Upper lobe of left lung (tissue), 6 donors: ENCODE measurements at regions not wholly inside any gene's neighbourhood (a gene's known extent, or its start where the extent isn't known, plus 50 kb on each side); places are given as distances from the start of the nearest gene placed in this dataset.
A peak's percentile ranks its signal among the peaks of the same experiment; 100 is the strongest.

Source experiments
- ATAC-seq, 2 donors: fragments of 200-7000 bp; cut with Tn5 transposase; one replicate each; pipeline ENCODE4 v1.9.1; 2022; ENCODE audit warnings: mild to moderate bottlenecking in 2 of 2, moderate library complexity in 2 of 2; ENCODE audit not compliant: low FRiP score in 2 of 2
- DNase-seq, 2 donors: peaks; one replicate each; pipeline ENCODE4 v3.0.0-alpha.2; 2019 to 2020
- H3K27ac ChIP-seq, 4 donors: fragments of 200-600 bp; sonication (generic); one replicate each; pipeline ENCODE4 v1.5.1; 2016 to 2019
- H3K27me3 ChIP-seq, 4 donors: fragments of 200-600 bp; sonication (generic); one replicate each; pipeline ENCODE4 v1.5.1; 2017 to 2019
- H3K36me3 ChIP-seq, 4 donors: fragments of 200-600 bp; sonication (generic); one replicate each; pipeline ENCODE4 v1.5.1; 2016 to 2019
- H3K4me1 ChIP-seq, 4 donors: fragments of 200-600 bp; sonication (generic); one replicate each; pipeline ENCODE4 v1.5.1; 2018 to 2019
- H3K4me3 ChIP-seq, 4 donors: fragments of 200-600 bp; sonication (generic); one replicate each; pipeline ENCODE4 v1.5.1; 2017 to 2019; ENCODE audit warnings: mild to moderate bottlenecking in 2 of 4, moderate library complexity in 1 of 4
- H3K9me3 ChIP-seq, 4 donors: fragments of 200-600 bp; sonication (generic); one replicate each; pipeline ENCODE4 v1.5.1; 2018 to 2019
- CTCF ChIP-seq, 6 experiments: fragments of 450-650 bp in 4 of 6; fragments of 200-600 bp in 2 of 6; sonication (generic) in 2 of 6; IDR thresholded peaks; one replicate each; pipeline ENCODE4 v1.5.1; 2016 to 2019; ENCODE audit warnings: antibody characterized with exemption in 6 of 6
- EP300 ChIP-seq, 4 donors: sonication (generic); formaldehyde crosslinking; IDR thresholded peaks; one replicate each; pipeline ENCODE4 v1.5.1; 2017; ENCODE audit warnings: antibody characterized with exemption in 4 of 4, control low read depth in 2 of 4
- POLR2A ChIP-seq, 4 donors: fragments of 450-650 bp; IDR thresholded peaks; one replicate each; pipeline ENCODE4 v1.5.1; 2016 to 2017; ENCODE audit warnings: antibody characterized with exemption in 4 of 4, mild to moderate bottlenecking in 2 of 4
- POLR2AphosphoS5 ChIP-seq, 2 donors: sonication (generic); formaldehyde crosslinking; IDR thresholded peaks; one replicate each; pipeline ENCODE4 v1.5.1; 2017; ENCODE audit warnings: antibody characterized with exemption in 2 of 2
- WGBS, 2 donors: methylation state at CpG; one replicate each; pipeline ENCODE4 v1.1.5; 2017 to 2018; 5-methylcytosine and 5-hydroxymethylcytosine counted together
- donor health status: DM: no; HTN: no; CAD: no; lungs with moderate emphysema.
- donor health status: DM: no; HTN: yes; CAD: no; lungs with severe emphysema.

GRCh38 chr5:166906991-166907713, 1384.3 kb upstream of the WWC1 start:
- 55 to 68% methylated on average over 6 of the region's 6 CpGs for WGBS, 2 donors
- H3K9me3 ChIP-seq = no peaks in the 10 kb centered on the region
- no peaks in the 10 kb centered on the region for H3K27me3 ChIP-seq
- H3K36me3 ChIP-seq = no peaks in the 10 kb centered on the region
- TF ChIP-seq CTCF (IDR thresholded peaks at IDR 0.05) (no peak), POLR2AphosphoS5 (IDR thresholded peaks at IDR 0.05) (no peak), EP300 (IDR thresholded peaks at IDR 0.05) (no peak), POLR2A (IDR thresholded peaks at IDR 0.05) (no peak)
- ATAC-seq (peak in 1 of 2 donors; percentile 29), DNase-seq (no peak)
- H3K4me1 ChIP-seq = no peaks in the 10 kb centered on the region
- H3K27ac ChIP-seq = no peak overlapping the region
- H3K4me3 ChIP-seq = no peak overlapping the region

GRCh38 chr5:166909040-166909439, 1382.4 kb upstream of the WWC1 start:
- Histone ChIP-seq H3K36me3 (no peaks in the 10 kb centered on the region), H3K27ac (no peak overlapping the region), H3K4me1 (no peaks in the 10 kb centered on the region), H3K4me3 (no peak overlapping the region), H3K27me3 (no peaks in the 10 kb centered on the region), H3K9me3 (no peaks in the 10 kb centered on the region)
- no peak for DNase-seq
- no peak for ATAC-seq
- TF ChIP-seq POLR2A (IDR thresholded peaks at IDR 0.05) (no peak), POLR2AphosphoS5 (IDR thresholded peaks at IDR 0.05) (no peak), EP300 (IDR thresholded peaks at IDR 0.05) (no peak), CTCF (IDR thresholded peaks at IDR 0.05) (no peak)

- H3K36me3 ChIP-seq = no peaks in the 10 kb centered on the region
- H3K27me3 ChIP-seq = no peaks in the 10 kb centered on the region
- WGBS, 2 donors = 84 to 90% methylated on average over 2 of the region's 2 CpGs
- H3K9me3 ChIP-seq = no peaks in the 10 kb centered on the region
- ATAC-seq (no peak), DNase-seq (no peak)
- H3K4me1 ChIP-seq = no peaks in the 10 kb centered on the region
- H3K4me3 ChIP-seq = no peak overlapping the region
- TF ChIP-seq EP300 (IDR thresholded peaks at IDR 0.05) (no peak), CTCF (IDR thresholded peaks at IDR 0.05) (no peak), POLR2AphosphoS5 (IDR thresholded peaks at IDR 0.05) (no peak), POLR2A (IDR thresholded peaks at IDR 0.05) (no peak)
- no peak overlapping the region for H3K27ac ChIP-seq
Observed at GRCh38 chr5:166909926-166910325, 1381.5 kb upstream of the WWC1 start.

GRCh38 chr5:166910995-166911394, 1380.5 kb upstream of the WWC1 start:
- no peaks in the 10 kb centered on the region for H3K36me3 ChIP-seq
- no peak overlapping the region for H3K4me3 ChIP-seq
- no peak for DNase-seq
- ATAC-seq = no peak
- no peaks in the 10 kb centered on the region for H3K9me3 ChIP-seq
- TF ChIP-seq POLR2A (IDR thresholded peaks at IDR 0.05) (no peak), POLR2AphosphoS5 (IDR thresholded peaks at IDR 0.05) (no peak), EP300 (IDR thresholded peaks at IDR 0.05) (no peak), CTCF (IDR thresholded peaks at IDR 0.05) (no peak)
- no peaks in the 10 kb centered on the region for H3K27me3 ChIP-seq
- WGBS, 2 donors = 44 to 49% methylated on average over 3 of the region's 3 CpGs
- H3K27ac ChIP-seq = no peak overlapping the region
- no peaks in the 10 kb centered on the region for H3K4me1 ChIP-seq

GRCh38 chr5:166916021-166916420, 1375.4 kb upstream of the WWC1 start:
- no peak overlapping the region for H3K27ac ChIP-seq
- 80 to 86% methylated on average over 4 of the region's 4 CpGs for WGBS, 2 donors
- no peak overlapping the region for H3K4me3 ChIP-seq
- H3K27me3 ChIP-seq = no peaks in the 10 kb centered on the region
- no peaks in the 10 kb centered on the region for H3K36me3 ChIP-seq
- H3K4me1 ChIP-seq = no peaks in the 10 kb centered on the region
- no peak for DNase-seq
- TF ChIP-seq POLR2A (IDR thresholded peaks at IDR 0.05) (no peak), CTCF (IDR thresholded peaks at IDR 0.05) (no peak), EP300 (IDR thresholded peaks at IDR 0.05) (no peak), POLR2AphosphoS5 (IDR thresholded peaks at IDR 0.05) (no peak)
- no peaks in the 10 kb centered on the region for H3K9me3 ChIP-seq
- no peak for ATAC-seq
